GM19239 (cell line): ENCODE measurements at regions not wholly inside any gene's neighbourhood (a gene's known extent, or its start where the extent isn't known, plus 50 kb on each side); places are given as distances from the start of the nearest gene placed in this dataset.
"Not testable (repeated sequence)": the region's sequence is repeated elsewhere in the genome, so short reads cannot be mapped to it uniquely, and the experiment has no call there.

Source experiments
- DNase-seq: peaks from one replicate; pipeline ENCODE4 v3.0.0; 2011; ENCODE audit warnings: low spot score; ENCODE audit not compliant: insufficient read length
- FAIRE-seq: peaks from 2 replicates; lab custom pipeline; 2011; peaks lifted over from hg19 to GRCh38; lab: Jason Lieb, UNC

GRCh38 chr14:106691601-106692291, 1165.4 kb downstream of the TMEM121 start:
- peak; percentile 37 for DNase-seq
- peak; percentile 88 for FAIRE-seq

- FAIRE-seq = peak; percentile 100
- DNase-seq = no peak
Measured at GRCh38 chr14:106694638-106695393, 1168.4 kb downstream of the TMEM121 start.

GRCh38 chr14:106698620-106699267, 1172.4 kb downstream of the TMEM121 start:
- DNase-seq = not testable (repeated sequence)
- peak; percentile 99 for FAIRE-seq

- not testable (repeated sequence) for DNase-seq, FAIRE-seq
Measured at GRCh38 chr14:106703651-106704050, 1177.3 kb downstream of the TMEM121 start.

- DNase-seq, FAIRE-seq: not testable (repeated sequence)
Measured at GRCh38 chr14:106706488-106706887, 1180.1 kb downstream of the TMEM121 start.

- DNase-seq, FAIRE-seq: not testable (repeated sequence)
Measured at GRCh38 chr14:106710187-106710586, 1183.8 kb downstream of the TMEM121 start.

GRCh38 chr14:106712513-106712912, 1186.1 kb downstream of the TMEM121 start:
- FAIRE-seq, DNase-seq: not testable (repeated sequence)

- DNase-seq = not testable (repeated sequence)
- peak; percentile 92 for FAIRE-seq
Measured at GRCh38 chr14:106714446-106715428, 1188.4 kb downstream of the TMEM121 start.

- FAIRE-seq = peak; percentile 100
- not testable (repeated sequence) for DNase-seq
Measured at GRCh38 chr14:106717544-106717943, 1191.2 kb downstream of the TMEM121 start.

- not testable (repeated sequence) for FAIRE-seq, DNase-seq
Measured at GRCh38 chr14:106719880-106720279, 1193.5 kb downstream of the TMEM121 start.

GRCh38 chr14:106721926-106722325, 1195.5 kb downstream of the TMEM121 start:
- not testable (repeated sequence) for DNase-seq, FAIRE-seq

GRCh38 chr14:106722813-106723687, 1196.7 kb downstream of the TMEM121 start:
- DNase-seq = not testable (repeated sequence)
- peak; percentile 45 for FAIRE-seq

- DNase-seq, FAIRE-seq: not testable (repeated sequence)
Measured at GRCh38 chr14:106727962-106728361, 1201.6 kb downstream of the TMEM121 start.

GRCh38 chr14:106728611-106729010, 1202.2 kb downstream of the TMEM121 start:
- FAIRE-seq = no peak
- DNase-seq = no peak

GRCh38 chr14:106729551-106729950, 1203.2 kb downstream of the TMEM121 start:
- DNase-seq (no peak), FAIRE-seq (no peak)

GRCh38 chr14:106733771-106734170, 1207.4 kb downstream of the TMEM121 start:
- no peak for DNase-seq
- no peak for FAIRE-seq

- no peak for DNase-seq
- no peak for FAIRE-seq
Measured at GRCh38 chr14:106737021-106737420, 1210.6 kb downstream of the TMEM121 start.

GRCh38 chr14:106738075-106738474, 1211.7 kb downstream of the TMEM121 start:
- FAIRE-seq (no peak), DNase-seq (no peak)
